GM10266 (cell line): ENCODE measurements at regions not wholly inside any gene's neighbourhood (a gene's known extent, or its start where the extent isn't known, plus 50 kb on each side); places are given as distances from the start of the nearest gene placed in this dataset.

Experiments used
- DNase-seq: peaks from one replicate; pipeline ENCODE4 v3.0.0; 2012; ENCODE audit errors: extremely low spot score
- CTCF ChIP-seq: IDR thresholded peaks from 2 replicates; pipeline ENCODE4 v1.5.1; 2012; ENCODE audit warnings: mild to moderate bottlenecking, low read depth; ENCODE audit not compliant: control insufficient read depth, insufficient read depth; ENCODE audit errors: missing control alignments

- no peak for TF ChIP-seq CTCF
These were observed 201.2 kb upstream of the UBL3 start for GRCh38 chr13:30051531-30052060.

GRCh38 chr13:30049692-30050091, 199.3 kb upstream of the UBL3 start:
- TF ChIP-seq CTCF: no peak
- no peak for DNase-seq

More at GRCh38 chr13:30051531-30052060, 201.2 kb upstream of the UBL3 start:
- DNase-seq: no peak

- TF ChIP-seq CTCF: no peak
- no peak for DNase-seq
These were observed 196.9 kb upstream of the UBL3 start for GRCh38 chr13:30047154-30047874.

GRCh38 chr13:30045916-30046704, 195.7 kb upstream of the UBL3 start:
- no peak for DNase-seq
- no peak for TF ChIP-seq CTCF

GRCh38 chr13:30044932-30045331, 194.5 kb upstream of the UBL3 start:
- TF ChIP-seq CTCF: no peak

GRCh38 chr13:30043631-30043925, 193.2 kb upstream of the UBL3 start:
- no peak for TF ChIP-seq CTCF

More at GRCh38 chr13:30044932-30045331, 194.5 kb upstream of the UBL3 start:
- DNase-seq: no peak

More at GRCh38 chr13:30043631-30043925, 193.2 kb upstream of the UBL3 start:
- DNase-seq: no peak
